AG04450 (cell line): ENCODE measurements at regions not wholly inside any gene's neighbourhood (a gene's known extent, or its start where the extent isn't known, plus 50 kb on each side); places are given as distances from the start of the nearest gene placed in this dataset.

Source experiments
- CTCF ChIA-PET: fragments of 300-600, 350-600 bp; formaldehyde crosslinking; extraction: SDS; loops from one replicate; lab custom pipeline; 2022; ENCODE audit warnings: antibody characterized with exemption, inconsistent platforms; lab: Charles Lee
- POLR2A ChIA-PET: fragments of 350-600 bp; formaldehyde crosslinking; extraction: SDS; loops from one replicate; lab custom pipeline; 2021; ENCODE audit warnings: antibody characterized with exemption, inconsistent platforms; lab: Yijun Ruan, JAX
- DNase-seq: peaks from one replicate; pipeline ENCODE4 v3.0.0-alpha.2; 2011; ENCODE audit warnings: low read depth, low spot score
- H3K27ac ChIP-seq: one replicate; pipeline ENCODE4 v1.5.1; 2012; ENCODE audit warnings: low read depth, low read length, control low read depth
- H3K27me3 ChIP-seq: one replicate; pipeline ENCODE4 v1.6.0; 2012; ENCODE audit warnings: low read length; ENCODE audit not compliant: control insufficient read depth, insufficient read depth
- H3K4me3 ChIP-seq: 2 replicates; pipeline ENCODE4 v1.5.1; 2011; ENCODE audit warnings: mild to moderate bottlenecking, low read depth, low read length, control low read depth
- H3K9me3 ChIP-seq: 2 replicates; pipeline ENCODE4 v1.5.1; 2012; ENCODE audit warnings: low read length; ENCODE audit not compliant: control insufficient read depth, insufficient read depth
- CTCF ChIP-seq: IDR thresholded peaks from 2 replicates; pipeline ENCODE4 v1.5.1; 2011; ENCODE audit warnings: low read depth, low read length, control low read depth, inconsistent platforms

- ChIA-PET POLR2A (interaction anchor here (1.2 to 1.3 kb wide), 2 partner anchors 60 to 151 kb away, joined by 3 to 6 read pairs; no protein-coding TSS in a partner anchor), CTCF (interaction anchor here (0.7 to 2.0 kb wide), 6 partner anchors 14 to 205 kb away, joined by 3 to 7 read pairs (median 4); no protein-coding TSS in a partner anchor)
- Histone ChIP-seq H3K27me3 (peaks cover 2% of the 10 kb centered on the region), H3K4me3 (no peak overlapping the region), H3K27ac (no peak overlapping the region), H3K9me3 (no peaks in the 10 kb centered on the region)
- DNase-seq: no peak
- TF ChIP-seq CTCF: no peak
Measured at GRCh38 chr1:9472386-9473031, 66.8 kb upstream of the SLC25A33 start.

- H3K4me3 ChIP-seq: no peak overlapping the region
- no peak for TF ChIP-seq CTCF
- no peaks in the 10 kb centered on the region for H3K9me3 ChIP-seq
- peaks cover 2% of the 10 kb centered on the region for H3K27me3 ChIP-seq
- CTCF ChIA-PET: interaction anchor here (0.7 to 2.0 kb wide), 5 partner anchors 17 to 206 kb away, joined by 3 to 7 read pairs (median 4); no protein-coding TSS in a partner anchor
- POLR2A ChIA-PET: interaction anchor here (1.2 to 1.3 kb wide), 2 partner anchors 60 to 152 kb away, joined by 3 to 6 read pairs; no protein-coding TSS in a partner anchor
- peak overlapping the region; percentile 57 for H3K27ac ChIP-seq
- DNase-seq: peak; percentile 79
Measured at GRCh38 chr1:9473032-9473807, 66.0 kb upstream of the SLC25A33 start.

- no peak for DNase-seq
- Histone ChIP-seq H3K27ac (no peak overlapping the region), H3K4me3 (no peak overlapping the region), H3K9me3 (no peaks in the 10 kb centered on the region), H3K27me3 (peaks cover 4% of the 10 kb centered on the region)
- ChIA-PET POLR2A (no interaction called here), CTCF (interaction anchor here (1.2 kb wide), 1 partner anchor 185 kb away, joined by 4 read pairs; no protein-coding TSS in a partner anchor)
- no peak for TF ChIP-seq CTCF
Measured at GRCh38 chr1:9475061-9475627, 64.1 kb upstream of the SLC25A33 start.

GRCh38 chr1:9476790-9477463 lies 62.3 kb upstream of the SLC25A33 start:
- H3K27me3 ChIP-seq: peaks cover 10% of the 10 kb centered on the region
- no peak overlapping the region for H3K27ac ChIP-seq
- no peaks in the 10 kb centered on the region for H3K9me3 ChIP-seq
- no peak overlapping the region for H3K4me3 ChIP-seq
- TF ChIP-seq CTCF: no peak
- ChIA-PET CTCF (interaction anchor here (1.3 kb wide), 1 partner anchor 21 kb away, joined by 3 read pairs; no protein-coding TSS in a partner anchor), POLR2A (no interaction called here)
- DNase-seq: no peak
